NCI-H1436 treated with DMSO at 0.1 percent for 48 hours (cell line): ENCODE measurements at regions not wholly inside any gene's neighbourhood (a gene's known extent, or its start where the extent isn't known, plus 50 kb on each side); places are given as distances from the start of the nearest gene placed in this dataset.

Experiments
- DNase-seq: peaks from one replicate; lab custom pipeline; 2025; lab: John Stamatoyannopoulos, UW

- DNase-seq, result no peak
Measured at GRCh38 chr1:11373895-11374747, 101.1 kb downstream of the UBIAD1 start.

- DNase-seq, result no peak
Measured at GRCh38 chr1:11374748-11375110, 101.7 kb downstream of the UBIAD1 start.

- DNase-seq, result no peak
Measured at GRCh38 chr1:11377001-11377583, 101.9 kb upstream of the DISP3 start.

GRCh38 chr1:11377954-11378353 is 101.0 kb upstream of the DISP3 start:
- no peak for DNase-seq

DNA sequence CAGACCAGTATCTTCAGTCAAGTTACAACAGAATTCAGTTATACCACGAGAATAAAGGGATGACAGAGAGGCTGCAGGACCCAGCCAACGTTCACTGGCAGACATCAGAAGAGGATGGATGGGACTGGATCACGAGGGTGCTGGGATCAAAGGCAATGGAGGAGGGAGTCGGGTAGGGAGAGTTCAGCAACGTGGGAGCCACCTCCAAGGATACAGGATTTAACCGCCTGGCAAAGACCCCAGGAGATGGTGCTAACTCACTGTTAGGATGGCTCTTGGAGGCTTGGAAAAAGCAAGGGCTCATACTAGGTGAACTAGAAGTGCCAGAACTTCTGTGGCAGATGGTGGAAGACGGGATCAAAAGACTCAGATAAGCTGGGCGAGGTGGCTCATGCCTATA is 99.1 kb upstream of the DISP3 start:
- no peak for DNase-seq

DNA sequence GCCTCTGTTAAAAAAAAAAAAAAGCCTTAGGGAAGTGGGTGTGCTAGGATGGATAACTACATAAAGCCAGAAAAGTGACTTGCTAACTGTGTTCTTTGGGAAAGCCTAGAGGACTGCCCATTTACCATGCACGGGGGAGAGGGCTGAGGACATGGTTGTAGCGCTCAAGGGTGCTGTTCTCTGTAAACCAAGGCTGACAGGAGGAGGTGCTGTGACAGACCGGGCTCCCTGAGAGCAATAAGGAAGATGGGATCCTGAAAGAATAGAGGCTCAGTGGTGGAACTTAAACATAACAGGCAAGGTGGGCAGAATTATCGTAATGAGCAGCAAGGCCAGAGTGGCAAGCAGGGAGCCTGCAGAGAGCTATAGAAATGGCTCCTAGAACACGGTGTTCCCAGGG is 98.5 kb upstream of the DISP3 start:
- no peak for DNase-seq

GRCh38 chr1:11383553-11384169 is 95.3 kb upstream of the DISP3 start:
- DNase-seq, result no peak

DNA sequence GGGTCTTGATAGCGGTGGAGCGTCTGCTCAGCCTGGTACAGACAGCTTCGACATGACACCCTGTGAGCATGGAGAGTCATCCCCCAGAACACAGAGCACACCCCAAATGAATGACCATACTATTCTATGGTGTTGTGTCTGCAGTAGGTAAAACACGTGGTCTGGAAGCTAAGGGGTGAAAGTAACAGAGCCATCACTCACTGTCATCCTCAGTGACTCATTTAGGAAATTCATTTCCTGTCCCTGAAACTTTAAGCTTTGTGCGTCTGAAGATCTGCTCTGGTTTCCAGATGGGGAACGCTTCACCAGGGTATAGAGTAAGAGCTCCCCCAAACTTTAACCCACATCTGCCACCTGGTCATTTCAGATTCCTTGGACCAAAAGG is 94.8 kb upstream of the DISP3 start:
- no peak for DNase-seq

GRCh38 chr1:11387829-11388228 is 91.1 kb upstream of the DISP3 start:
- no peak for DNase-seq

GRCh38 chr1:11388617-11389016 is 90.3 kb upstream of the DISP3 start:
- no peak for DNase-seq

- DNase-seq, result no peak
Measured at GRCh38 chr1:11391327-11391726, 87.6 kb upstream of the DISP3 start.

DNA sequence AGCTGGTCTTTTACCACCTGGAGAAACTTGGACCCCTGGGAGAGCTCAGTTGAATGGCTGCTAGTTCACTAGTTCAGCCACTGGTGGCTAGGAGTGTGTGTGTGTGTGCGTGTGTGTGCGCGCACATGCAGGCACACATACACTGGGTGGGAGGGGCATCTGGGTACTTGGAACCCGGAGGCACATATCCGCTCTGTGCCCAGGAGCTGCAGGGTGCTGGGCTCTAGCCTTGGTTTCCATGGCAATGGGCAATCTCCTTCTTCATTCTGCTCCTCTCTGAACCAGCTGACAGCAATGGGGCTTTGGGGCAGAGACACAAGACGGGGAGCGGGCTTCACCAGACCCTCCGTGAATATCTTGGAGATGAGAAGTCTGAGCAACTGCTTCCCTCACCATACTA is 87.1 kb upstream of the DISP3 start:
- DNase-seq, result no peak

DNA sequence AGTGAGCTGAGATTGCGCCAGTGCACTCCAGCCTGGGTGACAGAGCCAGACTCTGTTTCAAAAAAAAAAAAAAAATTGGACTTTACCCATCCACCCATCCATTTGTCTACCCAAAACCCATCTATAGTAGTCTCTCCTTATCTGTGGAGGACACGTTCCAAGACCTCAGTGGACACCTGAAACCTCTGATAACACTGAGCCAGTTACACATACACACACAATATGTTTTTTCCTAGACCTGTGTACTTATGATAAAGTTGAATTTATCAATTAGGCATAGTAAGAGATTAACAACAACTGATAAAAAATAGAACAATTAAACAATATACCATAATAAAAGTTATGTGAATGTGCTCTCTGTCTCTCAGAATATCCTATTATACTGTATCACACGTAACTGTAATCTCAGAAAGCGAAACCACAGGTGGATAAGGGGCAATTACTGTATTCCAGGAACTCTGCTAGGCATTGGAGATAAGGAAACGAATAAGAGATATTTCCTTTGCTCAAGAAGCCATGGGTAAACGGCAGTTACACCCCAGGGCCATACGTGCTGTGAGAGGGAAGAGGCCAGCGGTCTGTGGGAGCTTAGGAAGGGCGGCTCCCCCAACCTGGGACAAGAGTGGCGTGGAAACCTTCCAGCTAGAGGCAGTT is 84.2 kb upstream of the DISP3 start:
- no peak for DNase-seq

GRCh38 chr1:11395616-11396015 is 83.3 kb upstream of the DISP3 start:
- no peak for DNase-seq

DNA sequence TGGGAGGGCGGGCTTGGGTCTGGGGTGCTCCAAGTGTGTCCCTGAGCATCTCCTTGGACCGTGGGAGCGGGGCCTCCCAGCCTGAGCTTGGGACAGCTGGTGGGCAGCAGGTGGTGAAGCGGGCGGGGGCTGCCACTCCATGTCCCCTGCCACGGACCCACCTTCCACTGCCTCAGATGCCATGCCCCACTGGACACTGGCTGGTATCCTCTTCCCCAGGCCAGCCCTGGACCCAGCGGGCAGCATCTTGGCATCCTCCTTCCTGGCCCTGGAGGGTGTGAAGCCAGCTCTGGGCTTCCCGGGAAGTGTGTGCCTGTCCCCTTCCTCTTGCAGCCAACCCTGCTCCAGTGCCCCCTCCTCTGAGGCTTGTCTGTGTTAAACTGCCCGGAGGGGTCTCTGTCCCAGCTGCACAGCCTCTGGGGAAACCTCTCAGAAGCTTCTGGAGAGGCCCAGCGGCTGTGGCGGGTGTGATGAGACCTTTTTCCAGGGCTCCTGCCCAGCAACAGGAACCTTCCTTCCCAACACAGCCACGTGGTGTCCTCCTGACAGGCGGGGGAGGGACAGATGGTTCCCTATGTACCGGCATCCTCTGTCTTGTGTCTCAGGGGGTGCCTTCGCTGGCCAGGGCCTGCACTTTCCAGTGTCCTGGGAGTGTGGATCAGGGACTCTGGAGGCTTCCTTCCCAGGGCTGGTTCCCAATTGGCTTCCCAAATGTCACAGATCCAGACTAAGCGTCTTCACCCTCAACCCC is 81.6 kb upstream of the DISP3 start:
- no peak for DNase-seq

GRCh38 chr1:11399250-11399649 is 79.7 kb upstream of the DISP3 start:
- DNase-seq, result no peak

GRCh38 chr1:11400155-11400554 is 78.8 kb upstream of the DISP3 start:
- no peak for DNase-seq

DNA sequence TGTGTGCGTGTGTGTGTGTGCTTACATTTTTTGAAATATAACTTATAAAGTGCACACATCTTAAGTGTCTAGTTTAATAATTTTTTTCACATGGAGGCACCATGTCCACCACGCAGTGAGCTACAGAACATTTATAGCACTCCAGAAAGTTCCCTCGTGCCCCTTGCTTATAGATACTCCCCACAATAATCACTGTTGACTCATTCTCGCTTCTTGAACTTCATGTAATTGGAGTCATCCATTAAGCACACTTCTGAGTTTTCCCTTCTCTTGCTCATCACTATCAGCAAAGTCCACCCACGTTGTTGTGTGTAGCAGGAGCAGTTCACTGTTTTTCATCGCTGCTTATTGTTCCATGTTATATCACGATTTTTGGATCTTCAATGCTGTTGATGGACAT is 78.4 kb upstream of the DISP3 start:
- no peak for DNase-seq

GRCh38 chr1:11406845-11407244 is 72.1 kb upstream of the DISP3 start:
- no peak for DNase-seq

DNA sequence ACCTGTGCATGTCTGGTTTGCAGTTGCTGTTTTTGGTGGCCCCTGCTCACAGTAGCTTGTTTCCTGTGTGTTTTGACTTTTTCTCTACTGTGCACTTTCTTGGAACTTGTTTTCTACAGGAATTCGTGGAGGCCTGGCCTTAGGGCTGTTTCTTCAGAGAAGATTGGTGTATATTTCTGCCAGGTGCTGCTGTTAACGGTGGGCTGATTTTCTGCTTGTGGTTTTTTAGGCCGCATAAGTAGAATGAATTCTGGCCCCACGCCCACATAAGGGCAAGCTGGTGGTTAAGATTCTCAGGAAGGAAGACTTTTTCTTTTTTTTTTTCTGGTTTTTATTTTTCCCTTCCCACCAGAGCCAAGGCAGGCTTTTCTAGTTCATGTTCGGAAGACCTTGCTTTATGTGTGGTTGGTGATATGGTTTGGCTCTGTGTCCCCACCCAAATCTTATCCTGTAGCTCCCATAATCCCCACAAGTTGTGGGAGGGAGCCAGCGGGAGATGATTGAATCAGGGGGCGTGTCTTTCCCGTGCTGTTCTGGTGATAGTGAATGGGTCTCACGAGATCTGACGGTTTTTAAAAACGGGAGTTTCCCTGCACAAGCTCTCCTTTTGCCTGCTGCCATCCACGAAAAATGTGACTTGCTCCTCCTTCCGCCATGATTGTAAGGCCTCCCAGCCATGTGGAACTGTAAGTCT is 71.5 kb upstream of the DISP3 start:
- no peak for DNase-seq

GRCh38 chr1:11412141-11412540 is 66.8 kb upstream of the DISP3 start:
- no peak for DNase-seq

- no peak for DNase-seq
Measured at GRCh38 chr1:11413986-11414391, 65.0 kb upstream of the DISP3 start.
